ENCODE measurements at regions not wholly inside any gene's neighbourhood (a gene's known extent, or its start where the extent isn't known, plus 50 kb on each side); places are given as distances from the start of the nearest gene placed in this dataset.

DNA sequence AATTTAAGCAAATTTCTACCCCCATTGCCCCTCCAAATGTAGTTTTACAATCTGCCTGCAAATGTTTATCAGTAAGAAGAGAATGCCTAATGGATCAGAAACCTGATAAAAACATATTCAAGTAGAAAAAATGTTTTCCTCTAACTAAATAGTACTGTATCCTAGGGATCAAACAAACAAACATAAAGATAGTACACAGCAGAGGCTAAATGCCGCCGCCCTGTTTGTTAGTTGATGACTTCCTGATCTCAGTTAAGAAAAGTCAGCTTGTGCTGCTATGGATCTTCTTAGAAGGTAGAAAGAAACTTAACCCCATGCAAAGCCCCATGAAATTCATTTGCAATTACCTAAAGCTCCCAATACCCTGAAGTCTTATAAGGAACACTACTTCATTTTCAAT is 387.3 kb upstream of the THBS1 start:
- TF ChIP-seq EZH2 (IDR thresholded peaks at IDR 0.05; ENCODE audit: insufficient read depth, poor library complexity, severe bottlenecking) (no peak), EZH2phosphoT487 (IDR thresholded peaks at IDR 0.05; ENCODE audit: insufficient read depth, low read depth) (no peak)
- DNase-seq = peak; percentile 41
- Histone ChIP-seq H3K9ac (peak overlapping the region; percentile 41), H3F3A (ENCODE audit: insufficient read depth) (peaks cover 91% of the 10 kb centered on the region), H4K20me1 (ENCODE audit: insufficient read depth) (no peaks in the 10 kb centered on the region), H3K4me2 (ENCODE audit: unreplicated experiment) (peak overlapping the region; percentile 41), H3K4me1 (ENCODE audit: insufficient read depth) (peaks cover 78% of the 10 kb centered on the region), H3K36me3 (ENCODE audit: low read depth) (no peaks in the 10 kb centered on the region), H3K4me3 (0 out of 2 replicates have a peak overlapping the region, but pooled peaks have one; percentile 16), H3K9me3 (ENCODE audit: low read depth) (no peaks in the 10 kb centered on the region), H3K27ac (peak overlapping the region; percentile 70), H3K79me2 (ENCODE audit: insufficient read depth) (peaks cover 18% of the 10 kb centered on the region; the same call in 1 of the 2 replicates), H3K27me3 (replicated peaks; ENCODE audit: insufficient read depth) (no peaks in the 10 kb centered on the region), H2AFZ (no peak overlapping the region), H3K9me2 (ENCODE audit: insufficient read depth) (no peaks in the 10 kb centered on the region)
- in situ Hi-C loops (cut with MboI) = no loop called here
- WGBS, 2 experiments (ENCODE audit: low coverage in 1 of 2, low lambda C conversion rate in 2 of 2, missing lambda C conversion rate in 2 of 2) = 96 to 98% methylated on average over 2 of the region's 2 CpGs

DNA sequence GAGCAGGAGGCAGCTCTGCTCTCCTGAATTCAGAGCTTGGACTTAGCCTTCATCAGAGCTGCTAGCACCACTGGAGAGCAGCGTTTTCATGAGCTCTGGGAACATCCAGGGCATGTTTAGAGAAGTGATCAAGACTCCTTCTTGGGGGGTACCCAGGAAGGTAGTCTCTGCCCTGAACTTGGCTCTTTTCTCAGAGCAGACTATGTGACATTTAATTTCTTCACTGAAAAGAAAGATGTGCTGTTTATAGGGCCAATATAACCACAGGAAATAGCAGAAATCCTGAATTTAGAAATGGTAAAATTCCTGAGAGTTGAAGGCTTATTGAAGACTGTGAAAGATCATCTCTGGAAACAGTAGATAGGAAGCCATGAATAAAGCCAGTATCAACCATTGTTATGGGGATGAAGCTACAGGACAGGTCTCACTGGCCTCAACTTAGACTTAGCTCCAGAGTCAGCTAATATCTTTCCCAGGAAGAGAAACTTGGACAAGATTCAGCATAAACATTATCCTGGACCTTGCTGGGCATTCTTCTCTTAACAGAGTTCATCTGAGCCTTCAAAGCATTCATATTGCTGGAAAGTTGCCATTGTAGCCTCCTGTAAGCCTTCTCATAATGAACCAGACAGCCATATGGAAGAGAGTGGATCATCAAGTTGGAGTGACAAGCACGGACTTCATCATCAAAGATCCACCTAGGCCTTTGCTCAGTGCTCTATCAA is 386.6 kb upstream of the THBS1 start:
- H3K9me2 ChIP-seq (ENCODE audit: insufficient read depth) = no peaks in the 10 kb centered on the region
- WGBS, 2 experiments (ENCODE audit: low coverage in 1 of 2, low lambda C conversion rate in 2 of 2, missing lambda C conversion rate in 2 of 2) = 65 to 75% methylated on average over 2 of the region's 2 CpGs
- no peak for TF ChIP-seq EZH2 (IDR thresholded peaks at IDR 0.05; ENCODE audit: insufficient read depth, poor library complexity, severe bottlenecking)
- TF ChIP-seq EZH2phosphoT487 (IDR thresholded peaks at IDR 0.05; ENCODE audit: insufficient read depth, low read depth) = no peak
- in situ Hi-C loops (cut with MboI) = no loop called here
- peaks cover 72% of the 10 kb centered on the region for H3K4me1 ChIP-seq (ENCODE audit: insufficient read depth)
- H3F3A ChIP-seq (ENCODE audit: insufficient read depth) = peaks cover 89% of the 10 kb centered on the region
- peak overlapping the region; percentile 41 for H3K9ac ChIP-seq
- H3K79me2 ChIP-seq (ENCODE audit: insufficient read depth) = peaks cover 18% of the 10 kb centered on the region; the same call in 1 of the 2 replicates
- H3K27me3 ChIP-seq (replicated peaks; ENCODE audit: insufficient read depth) = no peaks in the 10 kb centered on the region
- H3K9me3 ChIP-seq (ENCODE audit: low read depth) = no peaks in the 10 kb centered on the region
- H3K27ac ChIP-seq = peak overlapping the region; percentile 70
- H4K20me1 ChIP-seq (ENCODE audit: insufficient read depth) = no peaks in the 10 kb centered on the region
- no peak overlapping the region for H2AFZ ChIP-seq
- DNase-seq = no peak
- H3K4me3 ChIP-seq = 0 out of 2 replicates have a peak overlapping the region, but pooled peaks have one; percentile 16
- peak overlapping the region; percentile 41 for H3K4me2 ChIP-seq (ENCODE audit: unreplicated experiment)
- no peaks in the 10 kb centered on the region for H3K36me3 ChIP-seq (ENCODE audit: low read depth)

DNA sequence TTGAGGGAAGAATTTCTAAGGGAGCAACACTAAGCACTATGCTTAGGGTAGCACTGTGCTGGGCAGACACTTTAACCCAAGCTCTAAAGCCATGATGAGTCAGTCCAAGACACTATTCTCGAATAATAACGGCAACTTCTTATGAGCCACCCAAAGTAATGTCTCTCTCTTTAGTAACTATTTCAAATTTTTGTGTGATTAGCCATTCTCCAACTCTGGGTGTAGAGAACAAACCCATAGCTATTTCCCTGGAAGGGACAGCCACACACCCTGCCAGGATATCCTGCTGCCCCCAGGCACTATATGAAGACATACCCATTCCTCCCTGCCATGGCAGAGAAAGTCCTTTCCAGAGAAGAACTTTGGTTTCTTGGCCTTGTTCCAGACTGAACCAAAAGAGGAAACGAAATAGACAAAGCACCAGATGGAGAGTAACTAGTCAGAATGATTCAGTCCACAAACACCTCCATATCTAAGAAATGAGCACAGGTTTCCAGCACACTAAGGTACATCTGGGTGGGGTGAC is 384.9 kb upstream of the THBS1 start:
- WGBS, 2 experiments (ENCODE audit: low coverage in 1 of 2, low lambda C conversion rate in 2 of 2, missing lambda C conversion rate in 2 of 2) = 0 to 1% methylated on average over 3 of the region's 3 CpGs
- H2AFZ ChIP-seq = no peak overlapping the region
- no peak overlapping the region for H3K4me3 ChIP-seq
- no peaks in the 10 kb centered on the region for H4K20me1 ChIP-seq (ENCODE audit: insufficient read depth)
- in situ Hi-C loops (cut with MboI) = no loop called here
- no peaks in the 10 kb centered on the region for H3K27me3 ChIP-seq (replicated peaks; ENCODE audit: insufficient read depth)
- peak overlapping the region; percentile 70 for H3K27ac ChIP-seq
- H3K4me1 ChIP-seq (ENCODE audit: insufficient read depth) = peaks cover 57% of the 10 kb centered on the region
- no peaks in the 10 kb centered on the region for H3K9me3 ChIP-seq (ENCODE audit: low read depth)
- H3K79me2 ChIP-seq (ENCODE audit: insufficient read depth) = peaks cover 13% of the 10 kb centered on the region; the same call in 1 of the 2 replicates
- no peaks in the 10 kb centered on the region for H3K9me2 ChIP-seq (ENCODE audit: insufficient read depth)
- peak; percentile 94 for DNase-seq
- H3K36me3 ChIP-seq (ENCODE audit: low read depth) = no peaks in the 10 kb centered on the region
- H3K9ac ChIP-seq = no peak overlapping the region
- TF ChIP-seq EZH2 (IDR thresholded peaks at IDR 0.05; ENCODE audit: insufficient read depth, poor library complexity, severe bottlenecking) (no peak), EZH2phosphoT487 (IDR thresholded peaks at IDR 0.05; ENCODE audit: insufficient read depth, low read depth) (no peak)
- H3F3A ChIP-seq (ENCODE audit: insufficient read depth) = peaks cover 73% of the 10 kb centered on the region
- peak overlapping the region; percentile 31 for H3K4me2 ChIP-seq (ENCODE audit: unreplicated experiment)

- 96 to 97% methylated on average over 6 of the region's 6 CpGs for WGBS, 2 experiments (ENCODE audit: low coverage in 1 of 2, low lambda C conversion rate in 2 of 2, missing lambda C conversion rate in 2 of 2)
- peaks cover 57% of the 10 kb centered on the region for H3K4me1 ChIP-seq (ENCODE audit: insufficient read depth)
- in situ Hi-C loops (cut with MboI) = no loop called here
Measured at GRCh38 chr15:39198044-39199000, 382.6 kb upstream of the THBS1 start.

More at GRCh38 chr15:39198044-39199000, 382.6 kb upstream of the THBS1 start:
- Histone ChIP-seq H4K20me1 (ENCODE audit: insufficient read depth) (no peaks in the 10 kb centered on the region), H3K9me2 (ENCODE audit: insufficient read depth) (no peaks in the 10 kb centered on the region), H3K4me3 (no peak overlapping the region), H3K79me2 (ENCODE audit: insufficient read depth) (peaks cover 11% of the 10 kb centered on the region; the same call in 1 of the 2 replicates), H2AFZ (no peak overlapping the region), H3K9ac (no peak overlapping the region), H3K27ac (no peak overlapping the region), H3K9me3 (ENCODE audit: low read depth) (no peaks in the 10 kb centered on the region), H3F3A (ENCODE audit: insufficient read depth) (peaks cover 72% of the 10 kb centered on the region), H3K27me3 (replicated peaks; ENCODE audit: insufficient read depth) (no peaks in the 10 kb centered on the region), H3K36me3 (ENCODE audit: low read depth) (no peaks in the 10 kb centered on the region), H3K4me2 (ENCODE audit: unreplicated experiment) (no peak overlapping the region)
- TF ChIP-seq EZH2phosphoT487 (IDR thresholded peaks at IDR 0.05; ENCODE audit: insufficient read depth, low read depth) (no peak), EZH2 (IDR thresholded peaks at IDR 0.05; ENCODE audit: insufficient read depth, poor library complexity, severe bottlenecking) (no peak)
- DNase-seq = no peak
